ENCODE measurements at regions not wholly inside any gene's neighbourhood (a gene's known extent, or its start where the extent isn't known, plus 50 kb on each side); places are given as distances from the start of the nearest gene placed in this dataset.

- TF ChIP-seq EZH2phosphoT487 (IDR thresholded peaks at IDR 0.05; ENCODE audit: borderline replicate concordance), result no peak
- no peak for TF ChIP-seq CTCF (conservative IDR thresholded peaks at IDR 0.05; ENCODE audit: low read length)
Observed at GRCh38 chr22:48669226-48669625, 1158.4 kb downstream of the BRD1 start.
